Neural cell (in vitro differentiated cells): ENCODE measurements at regions not wholly inside any gene's neighbourhood (a gene's known extent, or its start where the extent isn't known, plus 50 kb on each side); places are given as distances from the start of the nearest gene placed in this dataset.

Experiments
- H2AFZ ChIP-seq: fragments of 200-600, 300-800 bp; sonication (generic), shearing (Covaris generic); 2 replicates; pipeline ENCODE4 v1.6.0; 2014; ENCODE audit warnings: low read depth, mild to moderate bottlenecking, antibody characterized with exemption, low read length, moderate library complexity
- H3F3A ChIP-seq: fragments of 200-600 bp; shearing (Covaris generic); 2 replicates; pipeline ENCODE4 v1.6.1; 2016; ENCODE audit warnings: mild to moderate bottlenecking, moderate library complexity, mixed read lengths, antibody characterized with exemption, low read length; ENCODE audit not compliant: insufficient read depth, poor library complexity, severe bottlenecking
- H3K27ac ChIP-seq: fragments of 200-600, 300-800 bp; sonication (generic), shearing (Covaris generic); 2 replicates; pipeline ENCODE4 v1.5.1; 2014; ENCODE audit warnings: mild to moderate bottlenecking, low read length, moderate library complexity
- H3K27me3 ChIP-seq: fragments of 300-800, 200-600 bp; sonication (generic), shearing (Covaris generic); 2 replicates; pipeline ENCODE4 v1.6.0; 2014; ENCODE audit warnings: mild to moderate bottlenecking, low read depth, low read length, moderate library complexity; ENCODE audit not compliant: insufficient read depth
- H3K36me3 ChIP-seq: fragments of 300-800, 200-600 bp; sonication (generic), shearing (Covaris generic); 2 replicates; pipeline ENCODE4 v1.5.1; 2014; ENCODE audit warnings: mild to moderate bottlenecking, antibody characterized with exemption, low read length, moderate library complexity; ENCODE audit not compliant: insufficient read depth
- H3K4me2 ChIP-seq: fragments of 300-800, 200-600 bp; sonication (generic), shearing (Covaris generic); 2 replicates; pipeline ENCODE4 v1.6.0; 2014; ENCODE audit warnings: mild to moderate bottlenecking, low read length
- H3K4me3 ChIP-seq: fragments of 300-800, 200-600 bp; sonication (generic), shearing (Covaris generic); 2 replicates; pipeline ENCODE4 v1.5.1; 2014; ENCODE audit warnings: mild to moderate bottlenecking, low read length, moderate library complexity
- H3K79me2 ChIP-seq: fragments of 200-600 bp; shearing (Covaris generic); replicated peaks from 2 replicates; pipeline ENCODE4 v1.6.0; 2014; ENCODE audit warnings: mild to moderate bottlenecking, low read length, moderate library complexity; ENCODE audit not compliant: insufficient read depth
- H3K9ac ChIP-seq: fragments of 300-800, 200-600 bp; sonication (generic), shearing (Covaris generic); 2 replicates; pipeline ENCODE4 v1.6.1; 2016; ENCODE audit warnings: mild to moderate bottlenecking, low read length, mixed read lengths
- H3K9me2 ChIP-seq: fragments of 200-600 bp; shearing (Covaris generic); 2 replicates; pipeline ENCODE4 v1.6.1; 2016; ENCODE audit warnings: mild to moderate bottlenecking, low read length, mixed read lengths; ENCODE audit not compliant: insufficient read depth
- H3K9me3 ChIP-seq: fragments of 200-600, 300-800 bp; sonication (generic), shearing (Covaris generic); 2 replicates; pipeline ENCODE4 v1.6.1; 2016; ENCODE audit warnings: mild to moderate bottlenecking, mixed run types, low read length, moderate library complexity, mixed read lengths
- H4K20me1 ChIP-seq: fragments of 200-600 bp; shearing (Covaris generic); 2 replicates; pipeline ENCODE4 v1.6.1; 2016; ENCODE audit warnings: mild to moderate bottlenecking, mixed run types; ENCODE audit not compliant: insufficient read depth
- CTCF ChIP-seq: fragments of 450-650 bp; IDR thresholded peaks from 2 replicates; pipeline ENCODE4 v1.5.1; 2014; ENCODE audit warnings: antibody characterized with exemption, mild to moderate bottlenecking, moderate library complexity; ENCODE audit not compliant: poor library complexity, severe bottlenecking
- EP300 ChIP-seq: fragments of 450-650 bp; conservative IDR thresholded peaks from 2 replicates; pipeline ENCODE4 v1.6.1; 2014; ENCODE audit warnings: antibody characterized with exemption, mild to moderate bottlenecking, moderate library complexity; ENCODE audit not compliant: poor library complexity, severe bottlenecking
- EZH2 ChIP-seq: fragments of 200-600, 300-800 bp; shearing (Covaris generic), sonication (generic); IDR thresholded peaks from 2 replicates; pipeline ENCODE4 v1.6.1; 2014; ENCODE audit warnings: antibody characterized with exemption, low read length, borderline replicate concordance, mild to moderate bottlenecking; ENCODE audit not compliant: insufficient read depth, poor library complexity, severe bottlenecking
- MXI1 ChIP-seq: fragments of 450-650 bp; conservative IDR thresholded peaks from 2 replicates; pipeline ENCODE4 v1.6.1; 2014; ENCODE audit warnings: antibody characterized with exemption, mild to moderate bottlenecking; ENCODE audit not compliant: poor library complexity, severe bottlenecking
- POLR2AphosphoS5 ChIP-seq: IDR thresholded peaks from 2 replicates; pipeline ENCODE4 v1.6.1; 2012
- RAD21 ChIP-seq: fragments of 450-650 bp; conservative IDR thresholded peaks from 2 replicates; pipeline ENCODE4 v1.6.1; 2014; ENCODE audit warnings: antibody characterized with exemption, mild to moderate bottlenecking, moderate library complexity
- REST ChIP-seq: IDR thresholded peaks from 2 replicates; pipeline ENCODE4 v1.6.1; 2012; ENCODE audit warnings: borderline replicate concordance
- SMC3 ChIP-seq: fragments of 450-650 bp; conservative IDR thresholded peaks from 2 replicates; pipeline ENCODE4 v1.6.1; 2014; ENCODE audit warnings: antibody characterized with exemption, mild to moderate bottlenecking, moderate library complexity; ENCODE audit not compliant: poor library complexity
- TAF1 ChIP-seq: IDR thresholded peaks from 2 replicates; pipeline ENCODE4 v1.6.1; 2012; ENCODE audit warnings: low read depth

- Histone ChIP-seq H3K27me3 (no peaks in the 10 kb centered on the region), H3K27ac (no peak overlapping the region), H3K9me2 (no peaks in the 10 kb centered on the region), H4K20me1 (no peaks in the 10 kb centered on the region), H3K9ac (no peak overlapping the region), H3K79me2 (no peaks in the 10 kb centered on the region), H3K36me3 (no peaks in the 10 kb centered on the region), H3K9me3 (no peaks in the 10 kb centered on the region), H3K4me2 (no peak overlapping the region), H2AFZ (no peak overlapping the region), H3F3A (no peaks in the 10 kb centered on the region), H3K4me3 (no peak overlapping the region)
- TF ChIP-seq CTCF: no peak
- TF ChIP-seq SMC3: no peak
- TF ChIP-seq REST: no peak
- TF ChIP-seq RAD21: no peak
- TF ChIP-seq TAF1: no peak
- TF ChIP-seq EP300: no peak
- no peak for TF ChIP-seq MXI1
Measured at GRCh38 chr9:26603617-26604016, 289.0 kb downstream of the CAAP1 start.

- Histone ChIP-seq H3K9ac (no peak overlapping the region), H3K27me3 (no peaks in the 10 kb centered on the region), H3K36me3 (no peaks in the 10 kb centered on the region), H3K79me2 (no peaks in the 10 kb centered on the region), H3K9me2 (no peaks in the 10 kb centered on the region), H3F3A (no peaks in the 10 kb centered on the region), H2AFZ (no peak overlapping the region), H3K4me3 (no peak overlapping the region), H4K20me1 (no peaks in the 10 kb centered on the region), H3K9me3 (no peaks in the 10 kb centered on the region), H3K4me2 (no peak overlapping the region), H3K27ac (no peak overlapping the region)
- no peak for TF ChIP-seq REST
- TF ChIP-seq POLR2AphosphoS5: no peak
- no peak for TF ChIP-seq RAD21
- no peak for TF ChIP-seq CTCF
- no peak for TF ChIP-seq SMC3
- no peak for TF ChIP-seq TAF1
- no peak for TF ChIP-seq EP300
- no peak for TF ChIP-seq EZH2
- TF ChIP-seq MXI1: no peak
Measured at GRCh38 chr9:26597542-26598149, 295.0 kb downstream of the CAAP1 start.
